SK-N-SH (cell line): ENCODE measurements at regions not wholly inside any gene's neighbourhood (a gene's known extent, or its start where the extent isn't known, plus 50 kb on each side); places are given as distances from the start of the nearest gene placed in this dataset.

ENCODE experiments used
- CHD2 ChIP-seq: fragments of 150-350 bp; IDR thresholded peaks from 2 replicates; pipeline ENCODE4 v1.6.1; 2018; ENCODE audit warnings: low read length; ENCODE audit not compliant: partially characterized antibody
- CTCF ChIP-seq: fragments of 200-600 bp; sonication (generic); IDR thresholded peaks from 2 replicates; pipeline ENCODE4 v1.6.1; 2017; ENCODE audit warnings: antibody characterized with exemption, mild to moderate bottlenecking, moderate library complexity
- ELF1 ChIP-seq: IDR thresholded peaks from 2 replicates; pipeline ENCODE4 v1.4.0; 2012
- RXRA ChIP-seq: IDR thresholded peaks from 2 replicates; pipeline ENCODE4 v1.4.0; 2012; ENCODE audit warnings: low read depth, mild to moderate bottlenecking, borderline replicate concordance
- TF ChIP-seq, protein P1 (sequence below): IDR thresholded peaks from 2 replicates; pipeline ENCODE4 v1.6.1; 2012; ENCODE audit warnings: mild to moderate bottlenecking, low read depth, low read length, moderate library complexity

GRCh38 chr6:48983377-48983776, 479.7 kb downstream of the MMUT start:
- TF ChIP-seq ELF1 = no peak
- TF ChIP-seq, protein P1, sequence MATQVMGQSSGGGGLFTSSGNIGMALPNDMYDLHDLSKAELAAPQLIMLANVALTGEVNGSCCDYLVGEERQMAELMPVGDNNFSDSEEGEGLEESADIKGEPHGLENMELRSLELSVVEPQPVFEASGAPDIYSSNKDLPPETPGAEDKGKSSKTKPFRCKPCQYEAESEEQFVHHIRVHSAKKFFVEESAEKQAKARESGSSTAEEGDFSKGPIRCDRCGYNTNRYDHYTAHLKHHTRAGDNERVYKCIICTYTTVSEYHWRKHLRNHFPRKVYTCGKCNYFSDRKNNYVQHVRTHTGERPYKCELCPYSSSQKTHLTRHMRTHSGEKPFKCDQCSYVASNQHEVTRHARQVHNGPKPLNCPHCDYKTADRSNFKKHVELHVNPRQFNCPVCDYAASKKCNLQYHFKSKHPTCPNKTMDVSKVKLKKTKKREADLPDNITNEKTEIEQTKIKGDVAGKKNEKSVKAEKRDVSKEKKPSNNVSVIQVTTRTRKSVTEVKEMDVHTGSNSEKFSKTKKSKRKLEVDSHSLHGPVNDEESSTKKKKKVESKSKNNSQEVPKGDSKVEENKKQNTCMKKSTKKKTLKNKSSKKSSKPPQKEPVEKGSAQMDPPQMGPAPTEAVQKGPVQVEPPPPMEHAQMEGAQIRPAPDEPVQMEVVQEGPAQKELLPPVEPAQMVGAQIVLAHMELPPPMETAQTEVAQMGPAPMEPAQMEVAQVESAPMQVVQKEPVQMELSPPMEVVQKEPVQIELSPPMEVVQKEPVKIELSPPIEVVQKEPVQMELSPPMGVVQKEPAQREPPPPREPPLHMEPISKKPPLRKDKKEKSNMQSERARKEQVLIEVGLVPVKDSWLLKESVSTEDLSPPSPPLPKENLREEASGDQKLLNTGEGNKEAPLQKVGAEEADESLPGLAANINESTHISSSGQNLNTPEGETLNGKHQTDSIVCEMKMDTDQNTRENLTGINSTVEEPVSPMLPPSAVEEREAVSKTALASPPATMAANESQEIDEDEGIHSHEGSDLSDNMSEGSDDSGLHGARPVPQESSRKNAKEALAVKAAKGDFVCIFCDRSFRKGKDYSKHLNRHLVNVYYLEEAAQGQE = no peak
- no peak for TF ChIP-seq RXRA
- no peak for TF ChIP-seq CTCF
- no peak for TF ChIP-seq CHD2
